Peyer's patch (tissue), 4 donors: ENCODE measurements at regions not wholly inside any gene's neighbourhood (a gene's known extent, or its start where the extent isn't known, plus 50 kb on each side); places are given as distances from the start of the nearest gene placed in this dataset.

Experiments used
- CTCF ChIP-seq, 6 experiments: fragments of 450-650 bp in 4 of 6; fragments of 200-600 bp in 2 of 6; sonication (generic) in 1 of 6; IDR thresholded peaks; one replicate each; pipeline ENCODE4 v1.5.1; 2017 to 2019; ENCODE audit warnings: antibody characterized with exemption in 6 of 6, mild to moderate bottlenecking in 3 of 6, moderate library complexity in 1 of 6
- POLR2A ChIP-seq, 2 donors: fragments of 450-650 bp; IDR thresholded peaks; one replicate each; pipeline ENCODE4 v1.5.1; 2017; ENCODE audit warnings: antibody characterized with exemption in 2 of 2, mild to moderate bottlenecking in 2 of 2, moderate library complexity in 2 of 2

GRCh38 chr13:27679896-27680295 is 58.2 kb downstream of the POLR1D start:
- TF ChIP-seq CTCF (IDR thresholded peaks at IDR 0.05) (no peak), POLR2A (IDR thresholded peaks at IDR 0.05) (no peak)
